GM23248 (cell line): ENCODE measurements at regions not wholly inside any gene's neighbourhood (a gene's known extent, or its start where the extent isn't known, plus 50 kb on each side); places are given as distances from the start of the nearest gene placed in this dataset.
A peak's percentile ranks its signal among the peaks of the same experiment; 100 is the strongest.

Experiments used
- DNase-seq: peaks from one replicate; pipeline ENCODE4 v3.0.0-alpha.2; 2015
- H2AFZ ChIP-seq: fragments of 200-600 bp; sonication (generic); 2 replicates; pipeline ENCODE4 v1.6.1; 2016; ENCODE audit warnings: antibody characterized with exemption
- H3F3A ChIP-seq: fragments of 200-600 bp; sonication (generic); 2 replicates; pipeline ENCODE4 v1.6.1; 2016; ENCODE audit warnings: mild to moderate bottlenecking, antibody characterized with exemption, mixed run types; ENCODE audit not compliant: insufficient read depth
- H3K27ac ChIP-seq: fragments of 200-600 bp; sonication (generic); 2 replicates; pipeline ENCODE4 v1.5.1; 2016; ENCODE audit warnings: mild to moderate bottlenecking
- H3K27me3 ChIP-seq: fragments of 200-600 bp; sonication (generic); replicated peaks from 2 replicates; pipeline ENCODE4 v1.6.1; 2016; ENCODE audit warnings: mild to moderate bottlenecking; ENCODE audit not compliant: insufficient read depth
- H3K36me3 ChIP-seq: fragments of 200-600 bp; sonication (generic); 2 replicates; pipeline ENCODE4 v1.6.1; 2016; ENCODE audit warnings: low read depth, mild to moderate bottlenecking
- H3K4me1 ChIP-seq: fragments of 200-600 bp; sonication (generic); 2 replicates; pipeline ENCODE4 v1.6.1; 2016; ENCODE audit warnings: mild to moderate bottlenecking; ENCODE audit not compliant: insufficient read depth
- H3K4me2 ChIP-seq: fragments of 200-600 bp; sonication (generic); one replicate; pipeline ENCODE4 v1.6.1; 2016; ENCODE audit warnings: mild to moderate bottlenecking; ENCODE audit not compliant: unreplicated experiment
- H3K4me3 ChIP-seq: fragments of 200-600 bp; sonication (generic); 2 replicates; pipeline ENCODE4 v1.5.1; 2016; ENCODE audit warnings: mild to moderate bottlenecking
- H3K79me2 ChIP-seq: fragments of 200-600 bp; sonication (generic); 2 replicates; pipeline ENCODE4 v1.6.1; 2016; ENCODE audit warnings: mild to moderate bottlenecking; ENCODE audit not compliant: insufficient read depth
- H3K9ac ChIP-seq: fragments of 200-600 bp; sonication (generic); 2 replicates; pipeline ENCODE4 v1.6.1; 2016; ENCODE audit warnings: mild to moderate bottlenecking
- H3K9me2 ChIP-seq: fragments of 200-600 bp; sonication (generic); 2 replicates; pipeline ENCODE4 v1.6.1; 2016; ENCODE audit warnings: mixed run types, mild to moderate bottlenecking, moderate library complexity; ENCODE audit not compliant: insufficient read depth
- H3K9me3 ChIP-seq: fragments of 200-600 bp; sonication (generic); one replicate; pipeline ENCODE4 v1.6.1; 2017; ENCODE audit warnings: low read depth
- H4K20me1 ChIP-seq: fragments of 200-600 bp; sonication (generic); 2 replicates; pipeline ENCODE4 v1.6.0; 2016; ENCODE audit not compliant: insufficient read depth
- EZH2 ChIP-seq: fragments of 200-600 bp; sonication (generic); IDR thresholded peaks from 2 replicates; pipeline ENCODE4 v1.6.1; 2018; ENCODE audit warnings: antibody characterized with exemption, mild to moderate bottlenecking; ENCODE audit not compliant: insufficient read depth, poor library complexity, severe bottlenecking
- EZH2phosphoT487 ChIP-seq: fragments of 200-600 bp; sonication (generic); IDR thresholded peaks from 2 replicates; pipeline ENCODE4 v1.6.1; 2018; ENCODE audit warnings: antibody characterized with exemption, moderate library complexity, mild to moderate bottlenecking, low read depth; ENCODE audit not compliant: insufficient read depth
- WGBS, 2 experiments: methylation state at CpG; one replicate each; pipeline ENCODE4 v1.1.6; 2015 to 2017; ENCODE audit warnings: low lambda C conversion rate in 2 of 2, low coverage in 1 of 2; ENCODE audit errors: missing lambda C conversion rate in 2 of 2; 5-methylcytosine and 5-hydroxymethylcytosine counted together
- in situ Hi-C: fragments of 300-500 bp; cut with MboI; formaldehyde crosslinking; loops from 2 replicates; pipeline ENCODE4 v1.15.0; 2020

GRCh38 chr13:90121784-90122183 is 1225.7 kb upstream of the MIR17HG start:
- no peaks in the 10 kb centered on the region for H4K20me1 ChIP-seq
- no peak overlapping the region for H3K4me2 ChIP-seq
- 95 to 96% methylated on average over 1 of the region's 1 CpG for WGBS, 2 experiments
- H3K4me3 ChIP-seq: no peak overlapping the region
- no peak overlapping the region for H3K27ac ChIP-seq
- in situ Hi-C loops: no loop called here
- H3K9ac ChIP-seq: no peak overlapping the region
- H3K27me3 ChIP-seq: no peaks in the 10 kb centered on the region
- no peaks in the 10 kb centered on the region for H3K36me3 ChIP-seq
- TF ChIP-seq EZH2phosphoT487 (no peak), EZH2 (no peak)
- no peaks in the 10 kb centered on the region for H3K9me2 ChIP-seq
- H3K79me2 ChIP-seq: no peaks in the 10 kb centered on the region
- no peaks in the 10 kb centered on the region for H3K4me1 ChIP-seq
- H3F3A ChIP-seq: no peaks in the 10 kb centered on the region
- DNase-seq: no peak
- H2AFZ ChIP-seq: no peak overlapping the region; the same call in 1 of the 2 replicates
- no peaks in the 10 kb centered on the region for H3K9me3 ChIP-seq

GRCh38 chr13:90122531-90122930 is 1225.0 kb upstream of the MIR17HG start:
- 91 to 96% methylated on average over 2 of the region's 2 CpGs for WGBS, 2 experiments
- H3K4me2 ChIP-seq: no peak overlapping the region
- no peaks in the 10 kb centered on the region for H3K79me2 ChIP-seq
- H3K9me3 ChIP-seq: no peaks in the 10 kb centered on the region
- TF ChIP-seq EZH2: no peak
- no peak for TF ChIP-seq EZH2phosphoT487
- H3K9ac ChIP-seq: no peak overlapping the region
- no peak overlapping the region for H2AFZ ChIP-seq
- no peaks in the 10 kb centered on the region for H3K36me3 ChIP-seq
- no peaks in the 10 kb centered on the region for H4K20me1 ChIP-seq
- no peak for DNase-seq
- no peak overlapping the region for H3K27ac ChIP-seq
- H3F3A ChIP-seq: no peaks in the 10 kb centered on the region
- in situ Hi-C loops: no loop called here
- no peaks in the 10 kb centered on the region for H3K4me1 ChIP-seq
- no peak overlapping the region for H3K4me3 ChIP-seq
- no peaks in the 10 kb centered on the region for H3K9me2 ChIP-seq
- no peaks in the 10 kb centered on the region for H3K27me3 ChIP-seq

GRCh38 chr13:90135558-90135957 is 1211.9 kb upstream of the MIR17HG start:
- Histone ChIP-seq H3K79me2 (no peaks in the 10 kb centered on the region), H3K4me1 (no peaks in the 10 kb centered on the region), H3K9ac (no peak overlapping the region), H3K4me3 (no peak overlapping the region), H3K27ac (no peak overlapping the region), H3K4me2 (no peak overlapping the region), H3F3A (no peaks in the 10 kb centered on the region), H2AFZ (no peak overlapping the region), H3K27me3 (no peaks in the 10 kb centered on the region), H4K20me1 (no peaks in the 10 kb centered on the region), H3K9me3 (no peaks in the 10 kb centered on the region), H3K36me3 (no peaks in the 10 kb centered on the region), H3K9me2 (no peaks in the 10 kb centered on the region)
- DNase-seq: no peak
- 44 to 50% methylated on average over 3 of the region's 3 CpGs for WGBS, 2 experiments
- in situ Hi-C loops: no loop called here
- TF ChIP-seq EZH2phosphoT487 (no peak), EZH2 (no peak)

GRCh38 chr13:90142251-90142650 is 1205.2 kb upstream of the MIR17HG start:
- Histone ChIP-seq H3K9me3 (no peaks in the 10 kb centered on the region), H3K27ac (no peak overlapping the region), H2AFZ (no peak overlapping the region), H3K4me3 (no peak overlapping the region), H3K4me2 (no peak overlapping the region), H3K4me1 (no peaks in the 10 kb centered on the region), H3K9me2 (no peaks in the 10 kb centered on the region), H4K20me1 (no peaks in the 10 kb centered on the region), H3K79me2 (no peaks in the 10 kb centered on the region), H3K9ac (no peak overlapping the region), H3K36me3 (no peaks in the 10 kb centered on the region), H3F3A (no peaks in the 10 kb centered on the region), H3K27me3 (no peaks in the 10 kb centered on the region)
- 70 to 72% methylated on average over 4 to 5 of the region's 5 CpGs for WGBS, 2 experiments
- DNase-seq: no peak
- in situ Hi-C loops: no loop called here
- TF ChIP-seq EZH2phosphoT487 (no peak), EZH2 (no peak)

GRCh38 chr13:90154311-90154960 is 1193.1 kb upstream of the MIR17HG start:
- Histone ChIP-seq H3K36me3 (no peaks in the 10 kb centered on the region), H3K4me3 (no peak overlapping the region), H3K79me2 (no peaks in the 10 kb centered on the region), H3K27ac (no peak overlapping the region), H3K27me3 (no peaks in the 10 kb centered on the region), H3K4me1 (no peaks in the 10 kb centered on the region), H3K9ac (no peak overlapping the region), H3F3A (no peaks in the 10 kb centered on the region), H3K4me2 (no peak overlapping the region), H4K20me1 (no peaks in the 10 kb centered on the region), H3K9me2 (no peaks in the 10 kb centered on the region), H3K9me3 (no peaks in the 10 kb centered on the region), H2AFZ (no peak overlapping the region)
- WGBS, 2 experiments: 69 to 70% methylated on average over 2 of the region's 2 CpGs
- in situ Hi-C loops: no loop called here
- peak; percentile 11 for DNase-seq
- TF ChIP-seq EZH2phosphoT487: no peak
- TF ChIP-seq EZH2: no peak
